Trophoblast cell (in vitro differentiated cells and primary cell): ENCODE measurements at regions not wholly inside any gene's neighbourhood (a gene's known extent, or its start where the extent isn't known, plus 50 kb on each side); places are given as distances from the start of the nearest gene placed in this dataset.

ENCODE experiments used
- DNase-seq, 2 donors: peaks; one replicate each; pipeline ENCODE4 v3.0.0-alpha.2; 2016
- H2AFZ ChIP-seq: 2 replicates; pipeline ENCODE4 v1.6.1; 2013; ENCODE audit warnings: low read length, moderate library complexity, mild to moderate bottlenecking; ENCODE audit not compliant: insufficient read depth, poor library complexity
- H2AK5ac ChIP-seq: 2 replicates; pipeline ENCODE4 v1.6.1; 2013; ENCODE audit warnings: mild to moderate bottlenecking, low read length
- H2BK120ac ChIP-seq: 2 replicates; pipeline ENCODE4 v1.6.1; 2013; ENCODE audit warnings: low read length, mild to moderate bottlenecking, moderate library complexity; ENCODE audit not compliant: insufficient read depth, poor library complexity
- H2BK12ac ChIP-seq: 2 replicates; pipeline ENCODE4 v1.6.1; 2013; ENCODE audit warnings: mild to moderate bottlenecking, low read length, moderate library complexity
- H2BK5ac ChIP-seq: 2 replicates; pipeline ENCODE4 v1.6.1; 2013; ENCODE audit warnings: low read length, low read depth, moderate library complexity, mild to moderate bottlenecking; ENCODE audit not compliant: poor library complexity
- H3K14ac ChIP-seq: 2 replicates; pipeline ENCODE4 v1.6.1; 2013; ENCODE audit warnings: mild to moderate bottlenecking, low read length
- H3K18ac ChIP-seq: 2 replicates; pipeline ENCODE4 v1.6.1; 2013; ENCODE audit warnings: mild to moderate bottlenecking, low read length
- H3K23ac ChIP-seq: 2 replicates; pipeline ENCODE4 v1.6.1; 2013; ENCODE audit warnings: low read length
- H3K27ac ChIP-seq: 2 replicates; pipeline ENCODE4 v1.5.1; 2013; ENCODE audit warnings: low read depth, mild to moderate bottlenecking, inconsistent platforms, low read length, moderate library complexity
- H3K27me3 ChIP-seq: 2 replicates; pipeline ENCODE4 v1.6.1; 2013; ENCODE audit warnings: inconsistent platforms, mild to moderate bottlenecking, low read length, moderate library complexity; ENCODE audit not compliant: insufficient read depth
- H3K36me3 ChIP-seq, 2 experiments: 1 replicate in 1 of 2; 2 replicates in 1 of 2; pipeline ENCODE4 v1.6.1; 2013; ENCODE audit warnings: low read length in 2 of 2, mild to moderate bottlenecking in 2 of 2, moderate library complexity in 1 of 2; ENCODE audit not compliant: insufficient read depth in 2 of 2, control insufficient read depth in 1 of 2
- H3K4ac ChIP-seq: 2 replicates; pipeline ENCODE4 v1.6.1; 2013; ENCODE audit warnings: low read depth, mild to moderate bottlenecking, low read length, moderate library complexity
- H3K4me1 ChIP-seq, 2 experiments: 1 replicate in 1 of 2; 2 replicates in 1 of 2; pipeline ENCODE4 v1.6.1; 2013; ENCODE audit warnings: low read length in 2 of 2, mild to moderate bottlenecking in 2 of 2, moderate library complexity in 1 of 2; ENCODE audit not compliant: insufficient read depth in 2 of 2, control insufficient read depth in 1 of 2
- H3K4me2 ChIP-seq: 2 replicates; pipeline ENCODE4 v1.6.1; 2013; ENCODE audit warnings: inconsistent platforms, mild to moderate bottlenecking, low read length, moderate library complexity
- H3K4me3 ChIP-seq: 2 replicates; pipeline ENCODE4 v1.5.1; 2013; ENCODE audit warnings: mild to moderate bottlenecking, low read depth, low read length, inconsistent platforms
- H3K79me1 ChIP-seq: one replicate; pipeline ENCODE4 v1.6.1; 2013; ENCODE audit warnings: low read length
- H3K79me2 ChIP-seq: 2 replicates; pipeline ENCODE4 v1.6.1; 2013; ENCODE audit warnings: low read length, mild to moderate bottlenecking; ENCODE audit not compliant: control insufficient read depth, insufficient read depth, poor library complexity
- H3K9ac ChIP-seq: 2 replicates; pipeline ENCODE4 v1.6.1; 2013; ENCODE audit warnings: mild to moderate bottlenecking, low read length
- H3K9me3 ChIP-seq: 2 replicates; pipeline ENCODE4 v1.6.1; 2013; ENCODE audit warnings: low read depth, mild to moderate bottlenecking, control low read depth, inconsistent platforms, low read length; ENCODE audit not compliant: insufficient read depth
- H4K12ac ChIP-seq: 2 replicates; pipeline ENCODE4 v1.6.1; 2013; ENCODE audit warnings: low read depth, mild to moderate bottlenecking, low read length, moderate library complexity
- H4K8ac ChIP-seq: 2 replicates; pipeline ENCODE4 v1.6.1; 2013; ENCODE audit warnings: low read depth, mild to moderate bottlenecking, low read length, moderate library complexity
- H4K91ac ChIP-seq: one replicate; pipeline ENCODE4 v1.6.1; 2013; ENCODE audit warnings: low read depth, mild to moderate bottlenecking, low read length, moderate library complexity
- WGBS: extraction: QIAGEN DNeasy Blood & Tissue Kit; methylation state at CpG from one replicate; pipeline ENCODE4 v1.1.7; 2013; ENCODE audit warnings: missing lambda C conversion rate; ENCODE audit not compliant: insufficient read length, insufficient coverage; ENCODE audit errors: extremely low coverage; 5-methylcytosine and 5-hydroxymethylcytosine counted together

DNA sequence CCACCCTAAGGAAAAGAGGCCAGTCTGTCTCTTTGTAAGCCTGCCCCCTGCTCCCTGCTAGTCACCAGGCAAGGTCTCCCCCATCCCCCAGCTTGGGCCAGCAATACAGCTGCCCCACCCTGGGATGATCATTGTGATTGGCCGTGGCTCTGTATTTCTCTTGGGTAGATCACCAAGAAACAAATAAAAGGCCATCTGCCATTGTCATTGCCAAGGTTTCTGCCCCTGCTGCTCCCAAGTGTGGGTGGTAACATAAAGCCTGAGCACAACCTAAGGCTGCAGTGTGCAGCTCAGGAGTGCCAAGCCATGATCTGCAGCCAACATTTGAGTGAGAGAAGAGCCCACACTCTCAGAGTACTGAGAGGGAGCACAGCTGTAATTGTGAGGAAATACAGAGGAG lies 241.0 kb upstream of the POF1B start:
- H2AFZ ChIP-seq, result no peak overlapping the region
- H3K18ac ChIP-seq, result no peak overlapping the region
- peak overlapping the region; percentile 21 for H3K27ac ChIP-seq
- peaks cover 9 to 14% of the 10 kb centered on the region in 2 experiments for H3K4me1 ChIP-seq
- H3K4me3 ChIP-seq, result no peak overlapping the region
- H2BK12ac ChIP-seq, result peak overlapping the region; percentile 10
- no peak overlapping the region for H3K4me2 ChIP-seq
- peaks cover 5% of the 10 kb centered on the region for H3K79me1 ChIP-seq
- no peak overlapping the region for H3K9ac ChIP-seq
- no peaks in the 10 kb centered on the region for H3K27me3 ChIP-seq
- no peak for DNase-seq
- H4K12ac ChIP-seq, result no peak overlapping the region
- H4K8ac ChIP-seq, result no peak overlapping the region
- no peak overlapping the region for H2BK120ac ChIP-seq
- no peak overlapping the region for H2AK5ac ChIP-seq
- H3K14ac ChIP-seq, result peak overlapping the region; percentile 42
- peaks cover 2% of the 10 kb centered on the region for H3K9me3 ChIP-seq
- WGBS, result no CpG with 5 or more reads among the region's 1 CpG
- no peaks in the 10 kb centered on the region for H3K79me2 ChIP-seq
- H3K4ac ChIP-seq, result no peak overlapping the region
- H3K23ac ChIP-seq, result no peak overlapping the region
- H2BK5ac ChIP-seq, result no peak overlapping the region
- H3K36me3 ChIP-seq, result no peaks in the 10 kb centered on the region
- peak overlapping the region; percentile 48 for H4K91ac ChIP-seq

DNA sequence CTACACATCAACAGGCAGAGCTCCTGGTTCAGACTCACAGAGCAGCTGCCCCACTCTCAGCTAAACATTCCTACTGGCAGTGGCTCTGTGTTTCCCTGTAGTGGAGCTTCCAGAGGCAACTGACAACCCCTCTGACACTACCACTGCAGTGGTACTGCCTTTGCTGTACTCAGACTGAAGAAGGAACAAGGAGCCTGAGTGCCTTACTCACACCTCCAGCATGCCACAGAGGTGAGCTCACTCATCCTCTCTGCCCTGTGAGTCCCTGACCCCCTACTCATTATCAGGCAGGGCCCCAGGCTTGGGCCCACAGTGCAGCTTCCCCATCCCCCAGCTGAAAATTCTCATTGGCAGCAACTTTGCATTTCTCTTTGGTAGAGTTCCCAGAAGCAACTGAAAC lies 240.5 kb upstream of the POF1B start:
- no peak overlapping the region for H3K4me2 ChIP-seq
- no peak overlapping the region for H2BK12ac ChIP-seq
- peak overlapping the region; percentile 53 for H2BK5ac ChIP-seq
- peak overlapping the region; percentile 77 for H4K91ac ChIP-seq
- H3K4ac ChIP-seq, result no peak overlapping the region
- no peak overlapping the region for H4K12ac ChIP-seq
- H3K14ac ChIP-seq, result no peak overlapping the region
- peaks cover 5% of the 10 kb centered on the region for H3K79me1 ChIP-seq
- H2AFZ ChIP-seq, result no peak overlapping the region
- H3K23ac ChIP-seq, result no peak overlapping the region
- H2BK120ac ChIP-seq, result no peak overlapping the region
- H3K4me3 ChIP-seq, result no peak overlapping the region
- H3K4me1 ChIP-seq, result peaks cover 9 to 14% of the 10 kb centered on the region in 2 experiments
- no peak overlapping the region for H3K9ac ChIP-seq
- no peak overlapping the region for H2AK5ac ChIP-seq
- peak in 1 of 2 donors; percentile 3 for DNase-seq
- no peaks in the 10 kb centered on the region for H3K36me3 ChIP-seq
- H4K8ac ChIP-seq, result no peak overlapping the region
- H3K18ac ChIP-seq, result no peak overlapping the region
- peaks cover 2% of the 10 kb centered on the region for H3K9me3 ChIP-seq
- H3K79me2 ChIP-seq, result no peaks in the 10 kb centered on the region
- H3K27ac ChIP-seq, result peak overlapping the region; percentile 76
- no peaks in the 10 kb centered on the region for H3K27me3 ChIP-seq

GRCh38 chrX:85611926-85612325 lies 232.5 kb upstream of the POF1B start:
- H3K79me2 ChIP-seq, result no peaks in the 10 kb centered on the region
- H3K4me1 ChIP-seq, result no peaks in the 10 kb centered on the region
- no peak overlapping the region for H4K8ac ChIP-seq
- no peak overlapping the region for H2BK12ac ChIP-seq
- H3K9ac ChIP-seq, result no peak overlapping the region
- no peak overlapping the region for H3K4me3 ChIP-seq
- no peaks in the 10 kb centered on the region for H3K36me3 ChIP-seq
- H4K12ac ChIP-seq, result no peak overlapping the region
- no peak overlapping the region for H3K4me2 ChIP-seq
- no peak overlapping the region for H3K27ac ChIP-seq
- no peak overlapping the region for H2AK5ac ChIP-seq
- H3K23ac ChIP-seq, result no peak overlapping the region
- H2BK120ac ChIP-seq, result no peak overlapping the region
- H3K18ac ChIP-seq, result no peak overlapping the region
- H3K14ac ChIP-seq, result no peak overlapping the region
- peak in 1 of 2 donors; percentile 24 for DNase-seq
- no peak overlapping the region for H4K91ac ChIP-seq
- H3K9me3 ChIP-seq, result no peaks in the 10 kb centered on the region
- no peaks in the 10 kb centered on the region for H3K27me3 ChIP-seq
- H2BK5ac ChIP-seq, result no peak overlapping the region
- H3K4ac ChIP-seq, result no peak overlapping the region
- H2AFZ ChIP-seq, result no peak overlapping the region
- H3K79me1 ChIP-seq, result no peaks in the 10 kb centered on the region

- Histone ChIP-seq H3K14ac (peak overlapping the region; percentile 76), H4K91ac (peak overlapping the region; percentile 52), H3K27me3 (no peaks in the 10 kb centered on the region), H2BK12ac (peak overlapping the region; percentile 80), H2BK120ac (no peak overlapping the region), H3K79me1 (peaks cover 3% of the 10 kb centered on the region), H2AFZ (no peak overlapping the region), H3K79me2 (no peaks in the 10 kb centered on the region), H4K12ac (no peak overlapping the region), H3K18ac (no peak overlapping the region), H3K9ac (no peak overlapping the region), H3K36me3 (no peaks in the 10 kb centered on the region), H3K4me3 (no peak overlapping the region), H3K4me2 (no peak overlapping the region), H2AK5ac (peak overlapping the region; percentile 69), H3K4me1 (peaks cover 5 to 8% of the 10 kb centered on the region in 2 experiments), H3K23ac (no peak overlapping the region), H2BK5ac (peak overlapping the region; percentile 21), H3K27ac (peak overlapping the region; percentile 47), H3K9me3 (no peaks in the 10 kb centered on the region), H4K8ac (no peak overlapping the region), H3K4ac (no peak overlapping the region)
- DNase-seq, result no peak
- no CpG with 5 or more reads among the region's 4 CpGs for WGBS
Observed at GRCh38 chrX:85592980-85593379, 213.5 kb upstream of the POF1B start.
